CD4-positive, alpha-beta T cell (primary cell): ENCODE measurements at regions not wholly inside any gene's neighbourhood (a gene's known extent, or its start where the extent isn't known, plus 50 kb on each side); places are given as distances from the start of the nearest gene placed in this dataset.

ENCODE experiments used
- ATAC-seq: fragments of 200-7000 bp; cut with Tn5 transposase; one replicate; pipeline ENCODE4 v1.10.0; 2022; ENCODE audit warnings: mild to moderate bottlenecking; ENCODE audit not compliant: poor library complexity
- CTCF ChIA-PET: fragments of 350-600 bp; sonication (Branson Sonifier 250); formaldehyde crosslinking; loops from one replicate; lab custom pipeline; 2021; ENCODE audit warnings: antibody characterized with exemption, inconsistent platforms; lab: Charles Lee
- POLR2A ChIA-PET: fragments of 350-600 bp; sonication (Branson Sonifier 250); formaldehyde crosslinking; loops from one replicate; lab custom pipeline; 2021; ENCODE audit warnings: antibody characterized with exemption, inconsistent platforms; lab: Charles Lee
- DNase-seq, 14 experiments: peaks; one replicate each; pipeline ENCODE4 v3.0.0-alpha.2; 2013 to 2020; ENCODE audit warnings: mixed read lengths in 2 of 14
- H3K27ac ChIP-seq, 2 donors: one replicate each; pipeline versions ENCODE4 v1.5.1 to v1.7.0; 2013; ENCODE audit warnings: low read length in 2 of 2, low read depth in 1 of 2, mild to moderate bottlenecking in 1 of 2
- H3K27me3 ChIP-seq, 2 experiments: 1 replicate in 1 of 2; 2 replicates in 1 of 2; pipeline versions ENCODE4 v1.6.1 to v1.7.0; 2013; ENCODE audit warnings: low read length in 2 of 2, control low read depth in 1 of 2, mild to moderate bottlenecking in 1 of 2, moderate library complexity in 1 of 2; ENCODE audit not compliant: insufficient read depth in 2 of 2, control insufficient read depth in 1 of 2
- H3K36me3 ChIP-seq: one replicate; pipeline ENCODE4 v1.6.1; 2013; ENCODE audit warnings: low read length, control low read depth; ENCODE audit not compliant: insufficient read depth
- H3K4me1 ChIP-seq: one replicate; pipeline ENCODE4 v1.6.1; 2013; ENCODE audit warnings: low read length, control low read depth; ENCODE audit not compliant: insufficient read depth
- H3K4me3 ChIP-seq: one replicate; pipeline ENCODE4 v1.5.1; 2013; ENCODE audit warnings: mild to moderate bottlenecking, low read length, moderate library complexity
- H3K9me3 ChIP-seq, 2 experiments: 1 replicate in 1 of 2; 2 replicates in 1 of 2; pipeline versions ENCODE4 v1.6.1 to v1.7.0; 2013; ENCODE audit warnings: low read length in 2 of 2, mild to moderate bottlenecking in 2 of 2, control low read depth in 1 of 2, moderate library complexity in 1 of 2; ENCODE audit not compliant: control insufficient read depth in 1 of 2, insufficient read depth in 1 of 2
- H3K27ac Mint-ChIP-seq: one replicate; pipeline ENCODE4 v1.8.0; 2020; ENCODE audit warnings: mixed read lengths
- H3K27me3 Mint-ChIP-seq: one replicate; pipeline ENCODE4 v1.8.0; 2021; ENCODE audit warnings: mixed read lengths
- H3K36me3 Mint-ChIP-seq: one replicate; pipeline ENCODE4 v1.8.0; 2021; ENCODE audit warnings: low read depth, mixed read lengths
- H3K4me1 Mint-ChIP-seq: one replicate; pipeline ENCODE4 v1.8.0; 2021; ENCODE audit warnings: low read depth, mixed read lengths
- H3K4me3 Mint-ChIP-seq: one replicate; pipeline ENCODE4 v1.8.0; 2020; ENCODE audit warnings: mild to moderate bottlenecking, mixed read lengths
- H3K9me3 Mint-ChIP-seq: one replicate; pipeline ENCODE4 v1.8.0; 2020; ENCODE audit warnings: mixed read lengths
- CTCF ChIP-seq: fragments of 200-600 bp; IDR thresholded peaks from one replicate; pipeline ENCODE4 v1.8.0; 2022; ENCODE audit warnings: antibody characterized with exemption, mild to moderate bottlenecking
- intact Hi-C, 2 experiments: fragments of 100-400 bp; cut with DNase I in 1 of 2; cut with micrococcal nuclease in 1 of 2; formaldehyde crosslinking; loops; one replicate each; pipeline versions ENCODE4 v1.15.1 to v1.9.0; 2023 to 2025; cut with DNase I, micrococcal nuclease

- H3K27ac ChIP-seq = no peak overlapping the region
- TF ChIP-seq CTCF = no peak
- H3K4me3 ChIP-seq = no peak overlapping the region
- H3K4me1 Mint-ChIP-seq = no peaks in the 10 kb centered on the region
- DNase-seq (no peak), ATAC-seq (no peak)
- H3K27ac Mint-ChIP-seq = no peak overlapping the region
- CTCF ChIA-PET = no interaction called here
- intact Hi-C loops = no loop called here
- H3K9me3 Mint-ChIP-seq = no peaks in the 10 kb centered on the region
- no peaks in the 10 kb centered on the region for H3K36me3 Mint-ChIP-seq
- peaks cover 0 to 2% of the 10 kb centered on the region in 2 experiments for H3K27me3 ChIP-seq
- peaks cover 0 to 4% of the 10 kb centered on the region in 2 experiments for H3K9me3 ChIP-seq
- H3K4me1 ChIP-seq = no peaks in the 10 kb centered on the region
- H3K27me3 Mint-ChIP-seq = peaks cover 35% of the 10 kb centered on the region
- H3K4me3 Mint-ChIP-seq = no peak overlapping the region
- no peaks in the 10 kb centered on the region for H3K36me3 ChIP-seq
- POLR2A ChIA-PET = no interaction called here
Observed at GRCh38 chr1:4171480-4172450, 271.7 kb upstream of the C1orf174 start.

GRCh38 chr1:4172644-4173599 lies 272.9 kb upstream of the C1orf174 start:
- CTCF ChIA-PET = no interaction called here
- intact Hi-C loops = no loop called here
- TF ChIP-seq CTCF = no peak
- Mint-ChIP-seq H3K4me3 (no peak overlapping the region), H3K9me3 (no peaks in the 10 kb centered on the region), H3K27ac (no peak overlapping the region), H3K4me1 (no peaks in the 10 kb centered on the region), H3K27me3 (peaks cover 35% of the 10 kb centered on the region), H3K36me3 (no peaks in the 10 kb centered on the region)
- Histone ChIP-seq H3K27ac (no peak overlapping the region), H3K4me3 (no peak overlapping the region), H3K36me3 (no peaks in the 10 kb centered on the region), H3K4me1 (peaks cover 4% of the 10 kb centered on the region), H3K9me3 (peaks cover 0 to 4% of the 10 kb centered on the region in 2 experiments), H3K27me3 (no peaks in the 10 kb centered on the region)
- DNase-seq = peak in 1 of 14 experiments; percentile 14
- no peak for ATAC-seq
- POLR2A ChIA-PET = no interaction called here

- no peaks in the 10 kb centered on the region for H3K4me1 Mint-ChIP-seq
- ChIA-PET POLR2A (no interaction called here), CTCF (no interaction called here)
- ATAC-seq = no peak
- H3K36me3 Mint-ChIP-seq = no peaks in the 10 kb centered on the region
- intact Hi-C loops = no loop called here
- no peak overlapping the region for H3K4me3 ChIP-seq
- no peaks in the 10 kb centered on the region for H3K9me3 Mint-ChIP-seq
- peaks cover 32% of the 10 kb centered on the region for H3K27me3 Mint-ChIP-seq
- no peak overlapping the region for H3K4me3 Mint-ChIP-seq
- H3K27ac ChIP-seq = no peak overlapping the region
- peaks cover 4% of the 10 kb centered on the region for H3K4me1 ChIP-seq
- TF ChIP-seq CTCF = no peak
- H3K9me3 ChIP-seq = peaks cover 0 to 4% of the 10 kb centered on the region in 2 experiments
- no peaks in the 10 kb centered on the region for H3K27me3 ChIP-seq
- H3K36me3 ChIP-seq = no peaks in the 10 kb centered on the region
- DNase-seq = no peak
- no peak overlapping the region for H3K27ac Mint-ChIP-seq
Observed at GRCh38 chr1:4173731-4174130, 273.7 kb upstream of the C1orf174 start.
